ENCODE measurements at regions not wholly inside any gene's neighbourhood (a gene's known extent, or its start where the extent isn't known, plus 50 kb on each side); places are given as distances from the start of the nearest gene placed in this dataset.

- TF ChIP-seq, protein P1, sequence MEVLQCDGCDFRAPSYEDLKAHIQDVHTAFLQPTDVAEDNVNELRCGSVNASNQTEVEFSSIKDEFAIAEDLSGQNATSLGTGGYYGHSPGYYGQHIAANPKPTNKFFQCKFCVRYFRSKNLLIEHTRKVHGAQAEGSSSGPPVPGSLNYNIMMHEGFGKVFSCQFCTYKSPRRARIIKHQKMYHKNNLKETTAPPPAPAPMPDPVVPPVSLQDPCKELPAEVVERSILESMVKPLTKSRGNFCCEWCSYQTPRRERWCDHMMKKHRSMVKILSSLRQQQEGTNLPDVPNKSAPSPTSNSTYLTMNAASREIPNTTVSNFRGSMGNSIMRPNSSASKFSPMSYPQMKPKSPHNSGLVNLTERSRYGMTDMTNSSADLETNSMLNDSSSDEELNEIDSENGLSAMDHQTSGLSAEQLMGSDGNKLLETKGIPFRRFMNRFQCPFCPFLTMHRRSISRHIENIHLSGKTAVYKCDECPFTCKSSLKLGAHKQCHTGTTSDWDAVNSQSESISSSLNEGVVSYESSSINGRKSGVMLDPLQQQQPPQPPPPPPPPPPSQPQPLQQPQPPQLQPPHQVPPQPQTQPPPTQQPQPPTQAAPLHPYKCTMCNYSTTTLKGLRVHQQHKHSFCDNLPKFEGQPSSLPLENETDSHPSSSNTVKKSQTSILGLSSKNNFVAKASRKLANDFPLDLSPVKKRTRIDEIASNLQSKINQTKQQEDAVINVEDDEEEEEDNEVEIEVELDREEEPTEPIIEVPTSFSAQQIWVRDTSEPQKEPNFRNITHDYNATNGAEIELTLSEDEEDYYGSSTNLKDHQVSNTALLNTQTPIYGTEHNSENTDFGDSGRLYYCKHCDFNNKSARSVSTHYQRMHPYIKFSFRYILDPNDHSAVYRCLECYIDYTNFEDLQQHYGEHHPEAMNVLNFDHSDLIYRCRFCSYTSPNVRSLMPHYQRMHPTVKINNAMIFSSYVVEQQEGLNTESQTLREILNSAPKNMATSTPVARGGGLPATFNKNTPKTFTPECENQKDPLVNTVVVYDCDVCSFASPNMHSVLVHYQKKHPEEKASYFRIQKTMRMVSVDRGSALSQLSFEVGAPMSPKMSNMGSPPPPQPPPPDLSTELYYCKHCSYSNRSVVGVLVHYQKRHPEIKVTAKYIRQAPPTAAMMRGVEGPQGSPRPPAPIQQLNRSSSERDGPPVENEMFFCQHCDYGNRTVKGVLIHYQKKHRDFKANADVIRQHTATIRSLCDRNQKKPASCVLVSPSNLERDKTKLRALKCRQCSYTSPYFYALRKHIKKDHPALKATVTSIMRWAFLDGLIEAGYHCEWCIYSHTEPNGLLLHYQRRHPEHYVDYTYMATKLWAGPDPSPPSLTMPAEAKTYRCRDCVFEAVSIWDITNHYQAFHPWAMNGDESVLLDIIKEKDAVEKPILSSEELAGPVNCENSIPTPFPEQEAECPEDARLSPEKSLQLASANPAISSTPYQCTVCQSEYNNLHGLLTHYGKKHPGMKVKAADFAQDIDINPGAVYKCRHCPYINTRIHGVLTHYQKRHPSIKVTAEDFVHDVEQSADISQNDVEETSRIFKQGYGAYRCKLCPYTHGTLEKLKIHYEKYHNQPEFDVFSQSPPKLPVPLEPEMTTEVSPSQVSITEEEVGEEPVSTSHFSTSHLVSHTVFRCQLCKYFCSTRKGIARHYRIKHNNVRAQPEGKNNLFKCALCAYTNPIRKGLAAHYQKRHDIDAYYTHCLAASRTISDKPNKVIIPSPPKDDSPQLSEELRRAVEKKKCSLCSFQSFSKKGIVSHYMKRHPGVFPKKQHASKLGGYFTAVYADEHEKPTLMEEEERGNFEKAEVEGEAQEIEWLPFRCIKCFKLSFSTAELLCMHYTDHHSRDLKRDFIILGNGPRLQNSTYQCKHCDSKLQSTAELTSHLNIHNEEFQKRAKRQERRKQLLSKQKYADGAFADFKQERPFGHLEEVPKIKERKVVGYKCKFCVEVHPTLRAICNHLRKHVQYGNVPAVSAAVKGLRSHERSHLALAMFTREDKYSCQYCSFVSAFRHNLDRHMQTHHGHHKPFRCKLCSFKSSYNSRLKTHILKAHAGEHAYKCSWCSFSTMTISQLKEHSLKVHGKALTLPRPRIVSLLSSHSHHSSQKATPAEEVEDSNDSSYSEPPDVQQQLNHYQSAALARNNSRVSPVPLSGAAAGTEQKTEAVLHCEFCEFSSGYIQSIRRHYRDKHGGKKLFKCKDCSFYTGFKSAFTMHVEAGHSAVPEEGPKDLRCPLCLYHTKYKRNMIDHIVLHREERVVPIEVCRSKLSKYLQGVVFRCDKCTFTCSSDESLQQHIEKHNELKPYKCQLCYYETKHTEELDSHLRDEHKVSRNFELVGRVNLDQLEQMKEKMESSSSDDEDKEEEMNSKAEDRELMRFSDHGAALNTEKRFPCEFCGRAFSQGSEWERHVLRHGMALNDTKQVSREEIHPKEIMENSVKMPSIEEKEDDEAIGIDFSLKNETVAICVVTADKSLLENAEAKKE (CRISPR knock-in tag; IDR thresholded peaks at IDR 0.05) = no peak
- TF ChIP-seq EZH2 (IDR thresholded peaks at IDR 0.05; ENCODE audit: low read depth, unreplicated experiment) (no peak), POLR2AphosphoS5 (IDR thresholded peaks at IDR 0.05; ENCODE audit: low read depth) (no peak), ZNF114 (CRISPR knock-in tag; IDR thresholded peaks at IDR 0.05) (no peak), NANOG (IDR thresholded peaks at IDR 0.05; ENCODE audit: borderline replicate concordance) (no peak), JUNB (IDR thresholded peaks at IDR 0.05; ENCODE audit: unreplicated experiment) (no peak), EZH2phosphoT487 (IDR thresholded peaks at IDR 0.05; ENCODE audit: unreplicated experiment) (no peak)
Measured at GRCh38 chr3:118557513-118557912, 477.1 kb downstream of the IGSF11 start (continued).

GRCh38 chr3:118559286-118559685 is 475.4 kb downstream of the IGSF11 start:
- H3K27ac ChIP-seq (ENCODE audit: low read depth) = no peak overlapping the region
- no peak overlapping the region for H3K4me3 ChIP-seq
- Mint-ChIP-seq H3K9me3 (no peaks in the 10 kb centered on the region), H3K36me3 (ENCODE audit: low read depth) (no peaks in the 10 kb centered on the region), H3K27me3 (ENCODE audit: insufficient read depth, low read depth, poor library complexity) (no peaks in the 10 kb centered on the region), H3K4me1 (no peaks in the 10 kb centered on the region), H3K4me3 (no peak overlapping the region), H3K27ac (no peak overlapping the region)
- H3K79me2 ChIP-seq (replicated peaks; ENCODE audit: insufficient read depth) = no peaks in the 10 kb centered on the region
- H3F3A ChIP-seq (replicated peaks; ENCODE audit: low read depth) = no peaks in the 10 kb centered on the region
- no peaks in the 10 kb centered on the region for H3K9me2 ChIP-seq (ENCODE audit: insufficient read depth)
- DNase-seq (ENCODE audit: low spot score) (no peak), ATAC-seq (no peak)
- no peaks in the 10 kb centered on the region for H3K36me3 ChIP-seq (ENCODE audit: insufficient read depth)
- no peak overlapping the region for H2AFZ ChIP-seq
- no peak overlapping the region for H3K4me2 ChIP-seq
- no peaks in the 10 kb centered on the region for H3K4me1 ChIP-seq (ENCODE audit: insufficient read depth)
- no peaks in the 10 kb centered on the region for H3K27me3 ChIP-seq (ENCODE audit: insufficient read depth)
- no peaks in the 10 kb centered on the region for H4K20me1 ChIP-seq (replicated peaks; ENCODE audit: insufficient read depth)
- TF ChIP-seq, protein P2, sequence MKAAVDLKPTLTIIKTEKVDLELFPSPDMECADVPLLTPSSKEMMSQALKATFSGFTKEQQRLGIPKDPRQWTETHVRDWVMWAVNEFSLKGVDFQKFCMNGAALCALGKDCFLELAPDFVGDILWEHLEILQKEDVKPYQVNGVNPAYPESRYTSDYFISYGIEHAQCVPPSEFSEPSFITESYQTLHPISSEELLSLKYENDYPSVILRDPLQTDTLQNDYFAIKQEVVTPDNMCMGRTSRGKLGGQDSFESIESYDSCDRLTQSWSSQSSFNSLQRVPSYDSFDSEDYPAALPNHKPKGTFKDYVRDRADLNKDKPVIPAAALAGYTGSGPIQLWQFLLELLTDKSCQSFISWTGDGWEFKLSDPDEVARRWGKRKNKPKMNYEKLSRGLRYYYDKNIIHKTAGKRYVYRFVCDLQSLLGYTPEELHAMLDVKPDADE (IDR thresholded peaks at IDR 0.05) = no peak
- TF ChIP-seq POLR2AphosphoS5 (IDR thresholded peaks at IDR 0.05; ENCODE audit: low read depth) (no peak), JUNB (IDR thresholded peaks at IDR 0.05; ENCODE audit: unreplicated experiment) (no peak), EZH2 (IDR thresholded peaks at IDR 0.05; ENCODE audit: low read depth, unreplicated experiment) (no peak), EZH2phosphoT487 (IDR thresholded peaks at IDR 0.05; ENCODE audit: unreplicated experiment) (no peak), NANOG (IDR thresholded peaks at IDR 0.05; ENCODE audit: borderline replicate concordance) (no peak), CREB1 (CRISPR knock-in tag; IDR thresholded peaks at IDR 0.05; ENCODE audit: low read depth) (no peak)
- TF ChIP-seq, protein P1 (CRISPR knock-in tag; IDR thresholded peaks at IDR 0.05) = no peak

All from GM23338 (cell line).